Activated T-cell treated with anti-CD3 and anti-CD28 coated beads, Interleukin-2, amount 50 U/mL, for 4 hours (primary cell): ENCODE measurements at regions not wholly inside any gene's neighbourhood (a gene's known extent, or its start where the extent isn't known, plus 50 kb on each side); places are given as distances from the start of the nearest gene placed in this dataset.

ENCODE experiments used
- ATAC-seq, 2 donors: fragments of 200-7000 bp; cut with Tn5 transposase; one replicate each; pipeline ENCODE4 v1.10.0; 2021
- DNase-seq: peaks from one replicate; pipeline ENCODE4 v3.0.0-alpha.2; 2020
- H3K27me3 Mint-ChIP-seq: one replicate; pipeline ENCODE4 v1.8.0; 2021; ENCODE audit warnings: low read depth, mixed read lengths
- H3K36me3 Mint-ChIP-seq: one replicate; pipeline ENCODE4 v1.8.0; 2022; ENCODE audit warnings: mixed read lengths; ENCODE audit not compliant: insufficient read depth
- H3K4me1 Mint-ChIP-seq: one replicate; pipeline ENCODE4 v1.8.0; 2021; ENCODE audit warnings: low read depth, mixed read lengths
- H3K4me3 Mint-ChIP-seq: one replicate; pipeline ENCODE4 v1.8.0; 2021; ENCODE audit warnings: mild to moderate bottlenecking, moderate library complexity, mixed read lengths
- H3K9me3 Mint-ChIP-seq: one replicate; pipeline ENCODE4 v1.8.0; 2021; ENCODE audit warnings: mixed read lengths

- H3K4me1 Mint-ChIP-seq = no peaks in the 10 kb centered on the region
- H3K9me3 Mint-ChIP-seq = peaks cover 18% of the 10 kb centered on the region
- no peaks in the 10 kb centered on the region for H3K27me3 Mint-ChIP-seq
- no peaks in the 10 kb centered on the region for H3K36me3 Mint-ChIP-seq
- no peak overlapping the region for H3K4me3 Mint-ChIP-seq
- ATAC-seq (no peak), DNase-seq (no peak)
Measured at GRCh38 chr7:68524126-68524525, 1074.1 kb upstream of the AUTS2 start.

DNA sequence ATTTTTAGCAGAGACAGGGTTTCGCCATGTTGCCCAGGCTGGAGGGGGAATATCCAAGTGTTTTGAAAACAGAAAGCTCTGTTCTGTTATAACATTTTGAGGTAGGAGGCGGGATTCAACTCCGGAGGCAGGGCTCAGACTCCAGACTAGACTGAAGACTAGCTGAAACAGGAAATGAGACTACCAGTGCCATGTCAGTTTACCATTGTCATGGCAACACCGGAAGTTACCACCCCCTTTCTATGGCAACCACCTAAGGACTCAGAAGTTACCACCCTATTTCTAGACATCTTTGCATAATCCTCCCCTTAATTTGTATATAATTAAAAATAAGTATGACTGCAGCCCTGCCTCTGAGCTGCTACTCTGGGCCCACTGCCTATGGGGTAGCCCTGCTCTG lies 1069.1 kb upstream of the AUTS2 start:
- Mint-ChIP-seq H3K4me3 (no peak overlapping the region), H3K27me3 (no peaks in the 10 kb centered on the region), H3K4me1 (no peaks in the 10 kb centered on the region), H3K36me3 (no peaks in the 10 kb centered on the region), H3K9me3 (peaks cover 14% of the 10 kb centered on the region)
- DNase-seq (no peak), ATAC-seq (no peak)

DNA sequence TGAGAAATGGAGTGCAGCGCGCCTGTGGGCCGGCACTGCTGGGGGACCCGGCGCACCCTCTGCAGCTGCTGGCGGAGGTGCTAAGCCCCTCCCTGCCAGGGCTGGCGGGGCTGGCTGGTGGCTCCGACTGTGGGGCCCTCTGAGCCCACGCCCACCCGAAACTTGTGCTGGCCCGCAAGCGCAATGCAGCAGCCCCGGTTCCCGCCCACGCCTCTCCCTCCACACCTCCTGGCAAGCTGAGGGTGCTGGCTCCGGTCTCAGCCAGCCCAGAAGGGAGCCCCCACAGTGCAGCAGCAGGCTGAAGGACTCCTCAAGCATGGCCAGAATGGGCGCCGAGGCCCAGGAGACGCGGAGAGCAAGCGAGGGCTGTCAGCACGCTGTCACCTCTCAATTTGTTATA lies 1063.0 kb upstream of the AUTS2 start:
- Mint-ChIP-seq H3K4me1 (no peaks in the 10 kb centered on the region), H3K27me3 (no peaks in the 10 kb centered on the region), H3K9me3 (peaks cover 9% of the 10 kb centered on the region), H3K36me3 (no peaks in the 10 kb centered on the region), H3K4me3 (no peak overlapping the region)
- no peak for DNase-seq
- ATAC-seq = no peak

- DNase-seq = no peak
- no peak for ATAC-seq
- Mint-ChIP-seq H3K4me3 (no peak overlapping the region), H3K4me1 (no peaks in the 10 kb centered on the region), H3K27me3 (no peaks in the 10 kb centered on the region), H3K9me3 (peaks cover 14% of the 10 kb centered on the region), H3K36me3 (no peaks in the 10 kb centered on the region)
Measured at GRCh38 chr7:68537051-68537773, 1061.1 kb upstream of the AUTS2 start.

DNA sequence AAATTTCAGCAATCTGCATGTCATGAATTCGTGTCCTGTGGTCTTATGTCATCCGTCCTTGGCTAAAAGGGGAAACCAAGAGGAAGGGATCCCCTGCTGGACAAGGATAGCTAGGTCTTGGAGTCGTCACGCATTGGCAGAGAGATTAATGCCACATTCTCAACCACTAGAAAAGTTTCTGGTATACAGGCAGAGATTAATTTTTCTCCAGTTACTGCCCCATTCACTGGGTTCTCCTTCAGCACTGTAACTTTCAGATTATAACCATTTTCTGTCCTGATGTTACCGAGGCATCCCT lies 1060.6 kb upstream of the AUTS2 start:
- Mint-ChIP-seq H3K4me1 (no peaks in the 10 kb centered on the region), H3K4me3 (no peak overlapping the region), H3K9me3 (peaks cover 14% of the 10 kb centered on the region), H3K27me3 (no peaks in the 10 kb centered on the region), H3K36me3 (no peaks in the 10 kb centered on the region)
- no peak for ATAC-seq
- DNase-seq = no peak

DNA sequence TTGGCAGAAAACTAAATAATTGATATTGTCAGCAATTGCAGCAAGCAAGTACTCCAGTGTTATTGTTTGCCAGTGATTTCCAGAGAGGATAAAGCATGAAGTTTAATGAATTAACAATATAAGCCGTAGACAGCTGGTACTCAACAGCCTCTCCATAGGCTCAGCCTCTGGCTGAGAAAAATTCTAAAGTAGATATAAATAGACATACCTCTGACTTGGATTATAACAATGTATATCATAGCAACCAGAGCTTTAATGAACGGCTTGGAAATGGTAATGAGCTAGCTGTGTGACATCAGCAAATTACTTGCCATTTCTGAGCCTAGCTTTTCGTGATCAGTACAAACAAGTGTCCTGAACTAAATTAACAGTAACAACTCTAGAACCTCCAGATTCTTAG lies 1055.4 kb upstream of the AUTS2 start:
- peaks cover 14% of the 10 kb centered on the region for H3K9me3 Mint-ChIP-seq
- ATAC-seq (no peak), DNase-seq (no peak)
- H3K36me3 Mint-ChIP-seq = no peaks in the 10 kb centered on the region
- no peak overlapping the region for H3K4me3 Mint-ChIP-seq
- no peaks in the 10 kb centered on the region for H3K4me1 Mint-ChIP-seq
- H3K27me3 Mint-ChIP-seq = no peaks in the 10 kb centered on the region

GRCh38 chr7:68544851-68545250 lies 1053.4 kb upstream of the AUTS2 start:
- ATAC-seq (no peak), DNase-seq (no peak)
- Mint-ChIP-seq H3K27me3 (no peaks in the 10 kb centered on the region), H3K9me3 (peaks cover 9% of the 10 kb centered on the region), H3K4me1 (no peaks in the 10 kb centered on the region), H3K36me3 (no peaks in the 10 kb centered on the region), H3K4me3 (no peak overlapping the region)

DNA sequence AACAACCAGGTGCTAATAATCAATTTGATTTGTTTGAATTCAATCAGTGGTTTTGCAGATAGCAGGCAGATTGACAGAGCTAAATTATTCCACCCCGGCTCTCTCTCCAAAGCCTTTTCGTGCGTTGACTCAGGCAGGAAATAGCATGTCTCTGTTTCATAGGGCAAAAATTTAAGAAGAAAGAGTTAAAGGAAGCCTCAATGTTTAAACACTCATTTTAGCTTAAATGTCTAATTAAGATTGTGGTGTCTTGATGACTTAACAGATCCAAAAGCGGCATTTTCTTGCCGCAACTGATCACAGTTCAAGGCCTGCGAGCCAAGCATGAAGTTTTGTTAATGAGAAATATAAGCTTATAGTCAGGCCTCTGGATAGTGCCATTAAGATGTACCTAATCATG lies 1051.1 kb upstream of the AUTS2 start:
- Mint-ChIP-seq H3K4me1 (no peaks in the 10 kb centered on the region), H3K9me3 (peaks cover 4% of the 10 kb centered on the region), H3K27me3 (no peaks in the 10 kb centered on the region), H3K4me3 (no peak overlapping the region), H3K36me3 (no peaks in the 10 kb centered on the region)
- DNase-seq (no peak), ATAC-seq (no peak)

DNA sequence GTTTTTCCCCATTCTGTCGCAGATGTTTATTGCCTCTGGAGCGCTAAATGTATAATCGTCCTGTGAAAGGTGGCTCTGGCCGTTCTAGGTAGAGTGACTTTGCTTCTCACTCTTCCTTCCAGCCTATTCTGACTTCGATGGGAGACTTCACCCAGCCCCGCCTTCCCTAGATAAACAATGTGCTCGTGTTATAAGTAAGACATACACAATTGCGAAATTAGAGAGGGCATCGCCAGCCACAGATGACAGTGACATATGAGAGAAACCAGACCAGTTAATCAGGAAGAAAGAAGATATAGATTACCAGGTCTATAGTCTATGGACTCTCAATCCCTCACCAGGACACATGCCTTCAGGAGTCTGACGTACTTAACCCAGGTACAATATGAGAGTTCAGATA lies 1050.5 kb upstream of the AUTS2 start:
- DNase-seq = no peak
- H3K9me3 Mint-ChIP-seq = peaks cover 4% of the 10 kb centered on the region
- no peak overlapping the region for H3K4me3 Mint-ChIP-seq
- H3K36me3 Mint-ChIP-seq = no peaks in the 10 kb centered on the region
- no peak for ATAC-seq
- H3K4me1 Mint-ChIP-seq = no peaks in the 10 kb centered on the region
- H3K27me3 Mint-ChIP-seq = no peaks in the 10 kb centered on the region

- Mint-ChIP-seq H3K4me1 (no peaks in the 10 kb centered on the region), H3K27me3 (no peaks in the 10 kb centered on the region), H3K36me3 (no peaks in the 10 kb centered on the region), H3K9me3 (peaks cover 4% of the 10 kb centered on the region), H3K4me3 (no peak overlapping the region)
- ATAC-seq (no peak), DNase-seq (no peak)
Measured at GRCh38 chr7:68550027-68550426, 1048.2 kb upstream of the AUTS2 start.

GRCh38 chr7:68550635-68551034 lies 1047.6 kb upstream of the AUTS2 start:
- H3K9me3 Mint-ChIP-seq = peaks cover 4% of the 10 kb centered on the region
- H3K4me3 Mint-ChIP-seq = no peak overlapping the region
- H3K4me1 Mint-ChIP-seq = no peaks in the 10 kb centered on the region
- ATAC-seq (no peak), DNase-seq (no peak)
- H3K27me3 Mint-ChIP-seq = no peaks in the 10 kb centered on the region
- no peaks in the 10 kb centered on the region for H3K36me3 Mint-ChIP-seq

GRCh38 chr7:68556537-68556936 lies 1041.7 kb upstream of the AUTS2 start:
- no peaks in the 10 kb centered on the region for H3K4me1 Mint-ChIP-seq

GRCh38 chr7:68559518-68559917 lies 1038.8 kb upstream of the AUTS2 start:
- H3K36me3 Mint-ChIP-seq = no peaks in the 10 kb centered on the region
- H3K4me3 Mint-ChIP-seq = no peak overlapping the region
- H3K9me3 Mint-ChIP-seq = peaks cover 16% of the 10 kb centered on the region
- DNase-seq (no peak), ATAC-seq (no peak)
- no peaks in the 10 kb centered on the region for H3K4me1 Mint-ChIP-seq
- H3K27me3 Mint-ChIP-seq = no peaks in the 10 kb centered on the region

More at GRCh38 chr7:68556537-68556936, 1041.7 kb upstream of the AUTS2 start:
- H3K9me3 Mint-ChIP-seq = peaks cover 11% of the 10 kb centered on the region
- H3K4me3 Mint-ChIP-seq = no peak overlapping the region
- DNase-seq (no peak), ATAC-seq (no peak)
- H3K27me3 Mint-ChIP-seq = no peaks in the 10 kb centered on the region
- H3K36me3 Mint-ChIP-seq = no peaks in the 10 kb centered on the region

GRCh38 chr7:68562323-68562899 lies 1035.9 kb upstream of the AUTS2 start:
- Mint-ChIP-seq H3K36me3 (no peaks in the 10 kb centered on the region), H3K27me3 (no peaks in the 10 kb centered on the region), H3K9me3 (peaks cover 19% of the 10 kb centered on the region), H3K4me1 (no peaks in the 10 kb centered on the region), H3K4me3 (no peak overlapping the region)
- ATAC-seq (no peak), DNase-seq (no peak)

DNA sequence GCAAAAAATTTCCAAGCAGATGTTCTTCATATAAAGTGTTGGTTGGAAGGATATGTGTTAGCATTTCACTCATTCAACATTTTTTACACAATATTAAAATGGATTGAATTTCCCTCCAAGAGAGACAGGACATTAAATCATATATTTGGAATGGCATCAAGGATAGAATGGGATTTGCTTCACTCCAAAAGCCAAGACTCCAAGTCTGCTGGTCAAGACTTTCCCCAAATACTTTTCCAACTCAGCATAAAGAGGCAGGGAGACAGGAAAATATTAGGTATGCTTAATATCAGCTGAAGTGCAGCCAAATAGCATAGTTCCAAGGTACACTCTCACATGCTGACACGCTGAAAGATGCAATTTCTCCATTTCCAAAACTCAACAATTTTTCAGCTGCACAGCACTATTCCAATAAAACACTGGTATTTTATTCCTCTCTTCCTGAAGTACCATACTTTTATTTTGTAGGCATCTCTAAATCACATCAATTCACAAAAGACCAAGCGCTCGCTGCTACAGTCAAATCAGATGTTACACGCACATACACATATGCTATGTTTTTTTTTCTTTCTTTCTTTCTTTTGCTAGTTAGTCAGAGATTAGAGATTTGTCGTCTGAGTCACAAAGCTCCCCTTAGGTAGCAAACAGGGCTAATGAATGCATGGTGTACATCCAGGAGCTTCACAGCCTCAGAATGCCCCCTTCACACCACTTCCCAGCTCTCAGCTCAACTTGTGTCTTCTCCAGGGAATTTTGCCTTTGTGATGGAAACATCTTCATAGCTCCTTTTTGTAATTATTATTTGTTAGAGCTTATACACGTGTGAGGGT lies 1033.8 kb upstream of the AUTS2 start:
- Mint-ChIP-seq H3K9me3 (peaks cover 13% of the 10 kb centered on the region), H3K4me1 (no peaks in the 10 kb centered on the region), H3K4me3 (no peak overlapping the region), H3K36me3 (no peaks in the 10 kb centered on the region), H3K27me3 (no peaks in the 10 kb centered on the region)
- ATAC-seq (no peak), DNase-seq (no peak)
